GM10266 (cell line): ENCODE measurements at regions not wholly inside any gene's neighbourhood (a gene's known extent, or its start where the extent isn't known, plus 50 kb on each side); places are given as distances from the start of the nearest gene placed in this dataset.

ENCODE experiments used
- DNase-seq: peaks from one replicate; pipeline ENCODE4 v3.0.0; 2012; ENCODE audit errors: extremely low spot score
- TF ChIP-seq, protein P1 (sequence below): IDR thresholded peaks from 2 replicates; pipeline ENCODE4 v1.5.1; 2012; ENCODE audit warnings: mild to moderate bottlenecking, low read depth; ENCODE audit not compliant: control insufficient read depth, insufficient read depth; ENCODE audit errors: missing control alignments

DNA sequence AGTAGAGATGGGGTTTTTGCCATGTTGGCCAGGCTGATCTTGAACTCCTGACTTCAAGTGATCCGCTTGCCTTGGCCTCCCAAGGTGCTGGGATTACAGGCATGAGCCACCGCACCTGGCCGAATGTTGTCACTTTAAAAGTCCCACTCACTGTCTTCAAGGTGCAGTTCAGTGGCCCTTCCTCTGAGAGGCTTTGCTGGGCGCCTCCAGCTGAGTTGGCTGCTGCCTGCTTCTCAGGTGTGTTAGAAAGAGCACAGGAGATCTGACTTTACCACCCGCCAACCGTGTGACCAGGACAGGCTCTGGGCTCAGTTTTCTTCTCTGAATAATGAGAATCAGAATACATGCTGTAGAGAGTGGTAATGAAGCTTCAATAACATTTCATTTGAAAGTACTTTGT lies 207.4 kb downstream of the CEP135 start:
- TF ChIP-seq, protein P1, sequence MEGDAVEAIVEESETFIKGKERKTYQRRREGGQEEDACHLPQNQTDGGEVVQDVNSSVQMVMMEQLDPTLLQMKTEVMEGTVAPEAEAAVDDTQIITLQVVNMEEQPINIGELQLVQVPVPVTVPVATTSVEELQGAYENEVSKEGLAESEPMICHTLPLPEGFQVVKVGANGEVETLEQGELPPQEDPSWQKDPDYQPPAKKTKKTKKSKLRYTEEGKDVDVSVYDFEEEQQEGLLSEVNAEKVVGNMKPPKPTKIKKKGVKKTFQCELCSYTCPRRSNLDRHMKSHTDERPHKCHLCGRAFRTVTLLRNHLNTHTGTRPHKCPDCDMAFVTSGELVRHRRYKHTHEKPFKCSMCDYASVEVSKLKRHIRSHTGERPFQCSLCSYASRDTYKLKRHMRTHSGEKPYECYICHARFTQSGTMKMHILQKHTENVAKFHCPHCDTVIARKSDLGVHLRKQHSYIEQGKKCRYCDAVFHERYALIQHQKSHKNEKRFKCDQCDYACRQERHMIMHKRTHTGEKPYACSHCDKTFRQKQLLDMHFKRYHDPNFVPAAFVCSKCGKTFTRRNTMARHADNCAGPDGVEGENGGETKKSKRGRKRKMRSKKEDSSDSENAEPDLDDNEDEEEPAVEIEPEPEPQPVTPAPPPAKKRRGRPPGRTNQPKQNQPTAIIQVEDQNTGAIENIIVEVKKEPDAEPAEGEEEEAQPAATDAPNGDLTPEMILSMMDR: no peak
- DNase-seq: no peak

DNA sequence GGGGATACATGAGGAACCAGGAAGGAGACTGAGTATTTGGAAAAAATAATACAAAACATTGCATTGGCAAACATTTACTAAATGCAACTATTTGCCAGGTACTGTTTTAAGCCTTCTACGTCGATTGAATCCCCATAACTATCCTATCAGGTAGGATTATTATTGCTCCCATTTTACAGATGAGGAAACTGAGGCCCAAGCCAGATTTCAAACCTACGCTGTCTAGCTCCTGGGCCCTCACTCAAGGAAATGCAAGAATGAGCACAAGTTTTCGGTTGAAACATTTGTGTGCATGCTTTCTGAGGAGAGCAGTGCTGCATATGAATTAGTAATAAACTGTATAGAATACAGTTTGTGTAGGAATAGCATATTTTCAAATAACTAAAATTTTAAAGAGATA lies 206.7 kb downstream of the CEP135 start:
- TF ChIP-seq, protein P1: no peak
- no peak for DNase-seq

DNA sequence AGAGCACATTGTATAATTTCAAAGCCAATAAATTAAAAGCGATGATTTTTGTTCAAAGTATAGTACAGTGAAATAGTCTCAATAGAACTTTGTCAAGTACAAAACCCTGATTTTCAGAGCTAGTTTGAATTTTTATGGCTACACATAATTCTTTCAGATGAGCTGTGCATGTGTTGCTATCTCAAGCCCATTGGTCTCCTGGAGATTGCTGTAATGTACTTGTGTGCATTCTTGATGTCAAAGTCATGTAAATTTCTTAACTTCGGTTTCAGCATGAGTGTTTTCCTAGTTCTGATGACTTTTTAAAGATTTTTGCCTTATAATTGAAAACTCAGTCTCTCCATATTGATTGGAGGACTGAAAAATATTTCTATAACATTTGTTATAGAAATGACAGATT lies 200.8 kb downstream of the CEP135 start:
- DNase-seq: no peak
- TF ChIP-seq, protein P1: no peak

DNA sequence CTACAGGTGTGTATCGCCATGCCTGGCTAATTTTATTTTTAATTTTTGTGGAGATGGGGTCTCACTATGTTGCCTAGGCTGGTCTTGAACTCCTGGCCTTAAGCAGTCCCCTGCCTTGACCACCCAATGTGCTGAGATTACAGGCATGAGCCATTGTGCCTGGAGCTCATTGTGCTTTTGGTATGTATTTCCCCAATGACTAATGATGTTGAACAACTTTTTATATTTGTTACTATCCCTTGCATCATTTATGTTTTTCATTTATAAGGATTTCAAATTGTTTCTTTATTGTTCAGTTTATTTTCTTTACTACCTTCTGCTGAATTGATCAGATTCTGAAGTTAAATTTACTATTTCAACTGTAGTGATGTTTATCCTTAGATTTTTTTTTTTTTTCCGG lies 199.7 kb downstream of the CEP135 start:
- DNase-seq: no peak

DNA sequence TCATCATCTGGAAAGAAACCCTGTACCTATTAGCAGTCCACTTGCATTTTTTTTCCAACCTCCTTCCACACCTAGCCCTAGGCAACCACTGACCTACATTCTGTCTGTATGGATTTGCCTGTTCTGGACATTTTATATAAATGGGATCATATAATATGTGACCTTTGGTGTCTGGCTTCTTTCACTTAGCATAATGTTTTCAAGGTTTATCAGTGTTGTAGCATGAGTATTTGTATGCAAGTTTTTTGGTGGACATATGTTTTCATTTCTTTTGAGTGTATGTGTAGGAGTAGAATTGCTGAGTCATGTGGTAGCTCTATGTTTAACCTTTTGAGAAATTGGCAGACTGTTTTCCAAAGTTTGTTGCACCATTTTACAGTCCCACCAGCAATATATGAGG lies 198.6 kb downstream of the CEP135 start:
- TF ChIP-seq, protein P1: no peak
- DNase-seq: no peak

More for the DNA sequence above, 199.7 kb downstream of the CEP135 start:
- TF ChIP-seq, protein P1: no peak

DNA sequence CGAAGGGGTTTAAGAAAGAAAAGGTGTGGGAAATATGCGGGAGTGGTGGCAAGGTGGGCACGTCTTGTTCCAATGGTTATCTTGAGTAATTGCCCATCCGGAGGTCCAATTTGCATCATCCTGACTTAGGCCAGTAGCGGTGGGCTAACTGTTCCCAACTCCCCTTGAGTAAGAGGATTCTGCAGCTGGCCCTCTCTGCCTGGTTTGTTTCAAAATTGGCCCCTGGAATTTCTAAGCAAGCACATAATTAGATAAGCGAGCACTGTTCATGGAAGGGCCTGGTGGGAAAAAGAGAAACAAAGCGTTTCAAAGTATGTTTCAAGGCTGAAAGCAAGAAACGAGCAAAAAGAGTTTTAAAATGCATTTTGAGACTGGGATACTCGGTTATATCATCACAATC lies 198.2 kb downstream of the CEP135 start:
- no peak for DNase-seq
- TF ChIP-seq, protein P1: no peak

DNA sequence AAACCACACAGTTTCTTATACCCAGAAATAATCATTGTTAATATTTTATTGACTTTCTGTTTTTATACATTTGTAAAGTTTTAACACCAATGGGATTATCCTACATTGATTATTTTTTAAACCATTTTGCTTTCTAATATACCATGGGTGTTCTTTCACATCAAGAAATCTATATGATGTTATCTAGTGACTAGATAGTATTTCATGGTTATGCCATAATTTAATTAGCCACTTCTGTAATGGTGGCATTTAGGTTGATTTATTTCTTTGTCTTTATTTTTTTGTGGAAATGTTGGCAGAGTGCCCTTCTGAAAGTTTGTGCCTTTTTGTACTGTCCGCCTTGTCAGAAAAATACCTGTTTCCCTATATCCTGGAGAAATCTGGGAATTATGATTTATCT lies 193.3 kb downstream of the CEP135 start:
- TF ChIP-seq, protein P1: no peak
- no peak for DNase-seq
